Panc1 (cell line): ENCODE measurements at regions not wholly inside any gene's neighbourhood (a gene's known extent, or its start where the extent isn't known, plus 50 kb on each side); places are given as distances from the start of the nearest gene placed in this dataset.

Experiments
- ATAC-seq: fragments of 200-7000 bp; cut with Tn5 transposase; 2 replicates; pipeline ENCODE4 v1.9.1; 2020; ENCODE audit warnings: mild to moderate bottlenecking, moderate library complexity
- BruUV-seq: library from RNA; stranded (reverse); fragments of 400-500 nt; replicated peaks from 2 replicates; lab custom pipeline; 2021; lab: Mats Ljungman, UMichigan
- CTCF ChIA-PET: fragments of 300-600 bp; sonication (Branson Sonifier 250); formaldehyde crosslinking; loops from one replicate; lab custom pipeline; 2022; ENCODE audit warnings: antibody characterized with exemption; lab: Charles Lee
- POLR2A ChIA-PET: fragments of 300-600 bp; sonication (Branson Sonifier 250); formaldehyde crosslinking; loops from one replicate; lab custom pipeline; 2022; ENCODE audit warnings: antibody characterized with exemption; lab: Charles Lee
- DNase-seq: peaks from one replicate; pipeline ENCODE4 v3.0.0-alpha.2; 2010; ENCODE audit warnings: low read depth, low spot score
- H3K27ac ChIP-seq: 2 replicates; pipeline ENCODE4 v1.5.1; 2011; ENCODE audit warnings: mild to moderate bottlenecking, low read length, inconsistent platforms
- H3K27me3 ChIP-seq: fragments of 200-500 bp; sonication (Bioruptor generic); 2 replicates; pipeline ENCODE4 v1.6.0; 2014; ENCODE audit warnings: low read length, inconsistent platforms; ENCODE audit not compliant: control insufficient read depth, insufficient read depth
- H3K36me3 ChIP-seq: fragments of 200-500 bp; sonication (Bioruptor generic); 2 replicates; pipeline ENCODE4 v1.5.1; 2014; ENCODE audit warnings: inconsistent platforms, mild to moderate bottlenecking, low read length, moderate library complexity; ENCODE audit not compliant: control insufficient read depth, insufficient read depth
- H3K4me1 ChIP-seq: 2 replicates; pipeline ENCODE4 v1.5.1; 2011; ENCODE audit warnings: inconsistent platforms, mild to moderate bottlenecking, low read length, moderate library complexity; ENCODE audit not compliant: control insufficient read depth, insufficient read depth
- H3K4me3 ChIP-seq, 2 experiments: 2 replicates each; pipeline ENCODE4 v1.5.1; 2011 to 2012; ENCODE audit warnings: low read depth in 2 of 2, low read length in 2 of 2, mild to moderate bottlenecking in 2 of 2, inconsistent platforms in 1 of 2, moderate library complexity in 1 of 2
- H3K9me3 ChIP-seq: fragments of 200-500 bp; sonication (Bioruptor generic); 2 replicates; pipeline ENCODE4 v1.5.1; 2014; ENCODE audit warnings: low read depth, mild to moderate bottlenecking, inconsistent platforms, low read length, moderate library complexity; ENCODE audit not compliant: control insufficient read depth, insufficient read depth
- CTCF ChIP-seq: fragments of 450-650 bp; IDR thresholded peaks from 2 replicates; pipeline ENCODE4 v1.5.1; 2017; ENCODE audit warnings: mild to moderate bottlenecking
- POLR2AphosphoS5 ChIP-seq: IDR thresholded peaks from 2 replicates; pipeline ENCODE4 v1.6.1; 2012; ENCODE audit warnings: mild to moderate bottlenecking, low read depth, low read length, moderate library complexity
- SIN3A ChIP-seq: IDR thresholded peaks from 2 replicates; pipeline ENCODE4 v1.6.1; 2012; ENCODE audit warnings: low read depth, mild to moderate bottlenecking, low read length, moderate library complexity, borderline replicate concordance; ENCODE audit not compliant: insufficient read depth
- TCF7L2 ChIP-seq: IDR thresholded peaks from 2 replicates; pipeline ENCODE4 v1.6.1; 2011; ENCODE audit warnings: mild to moderate bottlenecking, low read depth, low read length, inconsistent platforms
- in situ Hi-C: cut with HindIII; loops from 2 replicates; pipeline ENCODE4 v1.10.0; 2016; ENCODE audit warnings: low sequenced_read_pairs, low pct_unique_long_range_greater_than_20kb
- intact Hi-C: fragments of 100-400 bp; cut with micrococcal nuclease; formaldehyde crosslinking; loops from one replicate; pipeline ENCODE4 v1.10.0; 2022; ENCODE audit not compliant: unreplicated experiment
- TF ChIP-seq, protein P1 (sequence below), 2 experiments: IDR thresholded peaks; 2 replicates each; pipeline ENCODE4 v1.6.1; 2011 to 2012; ENCODE audit warnings: low read depth in 2 of 2, control low read depth in 1 of 2, low read length in 1 of 2, mild to moderate bottlenecking in 1 of 2, moderate library complexity in 1 of 2; ENCODE audit not compliant: insufficient read depth in 1 of 2

GRCh38 chr10:56135828-56136227 is 225.2 kb downstream of the ZWINT start:
- no peaks in the 10 kb centered on the region for H3K4me1 ChIP-seq
- POLR2A ChIA-PET, result no interaction called here

DNA sequence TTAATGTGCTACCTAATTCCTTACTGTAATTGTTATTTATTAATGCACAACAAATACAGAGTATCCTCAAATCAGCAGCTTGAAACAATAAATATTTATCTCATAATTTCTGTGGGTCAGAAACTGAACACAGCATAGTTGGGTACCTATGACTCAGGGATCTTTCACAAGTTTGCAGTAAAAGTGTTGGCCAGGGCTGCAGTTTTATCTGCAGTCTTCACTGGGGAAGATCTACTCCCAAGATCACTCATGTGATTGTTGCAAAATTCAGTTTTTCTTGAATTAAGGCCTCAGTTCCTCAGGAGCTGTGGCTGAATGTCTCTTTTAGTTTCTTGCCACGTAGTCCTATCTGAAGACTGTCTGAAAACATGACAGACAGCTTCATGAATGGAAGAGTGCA is 237.8 kb downstream of the ZWINT start:
- ChIA-PET CTCF (no interaction called here), POLR2A (no interaction called here)
- H3K36me3 ChIP-seq, result no peaks in the 10 kb centered on the region
- no peaks in the 10 kb centered on the region for H3K4me1 ChIP-seq
- no peaks in the 10 kb centered on the region for H3K9me3 ChIP-seq
- no TSS peak for BruUV-seq
- H3K4me3 ChIP-seq, result no peak overlapping the region
- ATAC-seq (no peak), DNase-seq (no peak)
- in situ Hi-C loops, result no loop called here
- TF ChIP-seq, protein P1, sequence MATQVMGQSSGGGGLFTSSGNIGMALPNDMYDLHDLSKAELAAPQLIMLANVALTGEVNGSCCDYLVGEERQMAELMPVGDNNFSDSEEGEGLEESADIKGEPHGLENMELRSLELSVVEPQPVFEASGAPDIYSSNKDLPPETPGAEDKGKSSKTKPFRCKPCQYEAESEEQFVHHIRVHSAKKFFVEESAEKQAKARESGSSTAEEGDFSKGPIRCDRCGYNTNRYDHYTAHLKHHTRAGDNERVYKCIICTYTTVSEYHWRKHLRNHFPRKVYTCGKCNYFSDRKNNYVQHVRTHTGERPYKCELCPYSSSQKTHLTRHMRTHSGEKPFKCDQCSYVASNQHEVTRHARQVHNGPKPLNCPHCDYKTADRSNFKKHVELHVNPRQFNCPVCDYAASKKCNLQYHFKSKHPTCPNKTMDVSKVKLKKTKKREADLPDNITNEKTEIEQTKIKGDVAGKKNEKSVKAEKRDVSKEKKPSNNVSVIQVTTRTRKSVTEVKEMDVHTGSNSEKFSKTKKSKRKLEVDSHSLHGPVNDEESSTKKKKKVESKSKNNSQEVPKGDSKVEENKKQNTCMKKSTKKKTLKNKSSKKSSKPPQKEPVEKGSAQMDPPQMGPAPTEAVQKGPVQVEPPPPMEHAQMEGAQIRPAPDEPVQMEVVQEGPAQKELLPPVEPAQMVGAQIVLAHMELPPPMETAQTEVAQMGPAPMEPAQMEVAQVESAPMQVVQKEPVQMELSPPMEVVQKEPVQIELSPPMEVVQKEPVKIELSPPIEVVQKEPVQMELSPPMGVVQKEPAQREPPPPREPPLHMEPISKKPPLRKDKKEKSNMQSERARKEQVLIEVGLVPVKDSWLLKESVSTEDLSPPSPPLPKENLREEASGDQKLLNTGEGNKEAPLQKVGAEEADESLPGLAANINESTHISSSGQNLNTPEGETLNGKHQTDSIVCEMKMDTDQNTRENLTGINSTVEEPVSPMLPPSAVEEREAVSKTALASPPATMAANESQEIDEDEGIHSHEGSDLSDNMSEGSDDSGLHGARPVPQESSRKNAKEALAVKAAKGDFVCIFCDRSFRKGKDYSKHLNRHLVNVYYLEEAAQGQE (IDR thresholded peaks at IDR 0.05; ENCODE audit: insufficient read depth in 1 of 2, low read depth in 2 of 2, low read length in 1 of 2), result no peak
- TF ChIP-seq TCF7L2 (no peak), CTCF (no peak), POLR2AphosphoS5 (no peak), SIN3A (no peak)
- H3K27ac ChIP-seq, result no peak overlapping the region
- intact Hi-C loops, result no loop called here
- H3K27me3 ChIP-seq, result no peaks in the 10 kb centered on the region

More at GRCh38 chr10:56135828-56136227, 225.2 kb downstream of the ZWINT start:
- no peak overlapping the region for H3K4me3 ChIP-seq
- DNase-seq (no peak), ATAC-seq (no peak)
- no peaks in the 10 kb centered on the region for H3K9me3 ChIP-seq
- no peaks in the 10 kb centered on the region for H3K27me3 ChIP-seq
- CTCF ChIA-PET, result no interaction called here
- BruUV-seq, result no TSS peak
- H3K27ac ChIP-seq, result no peak overlapping the region
- TF ChIP-seq, protein P1 (IDR thresholded peaks at IDR 0.05; ENCODE audit: insufficient read depth in 1 of 2, low read depth in 2 of 2, low read length in 1 of 2), result no peak
- no peak for TF ChIP-seq CTCF
- TF ChIP-seq TCF7L2, result no peak
- no peak for TF ChIP-seq SIN3A
- no peak for TF ChIP-seq POLR2AphosphoS5
- intact Hi-C loops (no loop called here), in situ Hi-C loops (no loop called here)
- no peaks in the 10 kb centered on the region for H3K36me3 ChIP-seq
